Erythroblast (primary cell): ENCODE measurements at regions not wholly inside any gene's neighbourhood (a gene's known extent, or its start where the extent isn't known, plus 50 kb on each side); places are given as distances from the start of the nearest gene placed in this dataset.

Experiments
- GATA1 ChIP-seq: IDR thresholded peaks from 2 replicates; pipeline ENCODE4 v1.6.1; 2011; ENCODE audit warnings: low read depth, mild to moderate bottlenecking, control low read depth, low read length, moderate library complexity
- POLR2A ChIP-seq: IDR thresholded peaks from 2 replicates; pipeline ENCODE4 v1.6.1; 2011; ENCODE audit warnings: mild to moderate bottlenecking, low read length

DNA sequence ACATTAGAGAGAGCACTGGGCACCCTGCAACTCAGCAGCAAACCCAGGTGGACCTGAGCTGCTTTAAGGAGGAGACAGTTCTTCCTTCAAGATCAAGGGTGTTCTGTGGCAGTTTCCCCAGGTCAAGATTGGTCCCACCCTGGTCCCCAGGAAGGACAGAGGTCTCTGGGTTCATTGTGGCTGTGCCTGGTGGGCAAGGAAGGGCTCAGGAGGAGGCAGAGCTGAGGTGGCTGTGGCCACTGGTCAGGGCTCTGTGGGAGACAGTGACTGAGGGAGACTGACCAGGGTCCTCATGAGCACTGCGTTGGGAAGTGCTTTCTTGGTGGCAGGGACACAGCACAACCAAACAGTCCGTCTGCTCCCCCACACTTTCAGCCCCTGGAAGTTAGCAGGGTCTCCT lies 141.3 kb downstream of the FCRL5 start:
- no peak for TF ChIP-seq POLR2A
- TF ChIP-seq GATA1, result no peak
